Adrenal gland (tissue), 5 donors: ENCODE measurements at regions not wholly inside any gene's neighbourhood (a gene's known extent, or its start where the extent isn't known, plus 50 kb on each side); places are given as distances from the start of the nearest gene placed in this dataset.

Experiments used
- POLR2A ChIP-seq, 2 donors: fragments of 450-650 bp; IDR thresholded peaks; one replicate each; pipeline ENCODE4 v1.6.1; 2017; ENCODE audit warnings: antibody characterized with exemption in 2 of 2, mild to moderate bottlenecking in 2 of 2, moderate library complexity in 1 of 2
- TF ChIP-seq, protein P1 (sequence below), 6 experiments: fragments of 450-650 bp in 4 of 6; fragments of 200-600 bp in 2 of 6; sonication (generic) in 1 of 6; IDR thresholded peaks; 1 replicate in 5 of 6; 2 replicates in 1 of 6; pipeline versions ENCODE4 v1.5.1 to v1.8.0; 2016 to 2021; ENCODE audit warnings: antibody characterized with exemption in 6 of 6, mild to moderate bottlenecking in 2 of 6, moderate library complexity in 1 of 6
- donor health status: DM: no; HTN: no; CAD: no.

- TF ChIP-seq, protein P1, sequence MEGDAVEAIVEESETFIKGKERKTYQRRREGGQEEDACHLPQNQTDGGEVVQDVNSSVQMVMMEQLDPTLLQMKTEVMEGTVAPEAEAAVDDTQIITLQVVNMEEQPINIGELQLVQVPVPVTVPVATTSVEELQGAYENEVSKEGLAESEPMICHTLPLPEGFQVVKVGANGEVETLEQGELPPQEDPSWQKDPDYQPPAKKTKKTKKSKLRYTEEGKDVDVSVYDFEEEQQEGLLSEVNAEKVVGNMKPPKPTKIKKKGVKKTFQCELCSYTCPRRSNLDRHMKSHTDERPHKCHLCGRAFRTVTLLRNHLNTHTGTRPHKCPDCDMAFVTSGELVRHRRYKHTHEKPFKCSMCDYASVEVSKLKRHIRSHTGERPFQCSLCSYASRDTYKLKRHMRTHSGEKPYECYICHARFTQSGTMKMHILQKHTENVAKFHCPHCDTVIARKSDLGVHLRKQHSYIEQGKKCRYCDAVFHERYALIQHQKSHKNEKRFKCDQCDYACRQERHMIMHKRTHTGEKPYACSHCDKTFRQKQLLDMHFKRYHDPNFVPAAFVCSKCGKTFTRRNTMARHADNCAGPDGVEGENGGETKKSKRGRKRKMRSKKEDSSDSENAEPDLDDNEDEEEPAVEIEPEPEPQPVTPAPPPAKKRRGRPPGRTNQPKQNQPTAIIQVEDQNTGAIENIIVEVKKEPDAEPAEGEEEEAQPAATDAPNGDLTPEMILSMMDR (IDR thresholded peaks at IDR 0.05): no peak
- no peak for TF ChIP-seq POLR2A (IDR thresholded peaks at IDR 0.05)
Observed at GRCh38 chrX:113920661-113921060, 663.2 kb upstream of the HTR2C start.
